K562 (cell line): ENCODE measurements at regions not wholly inside any gene's neighbourhood (a gene's known extent, or its start where the extent isn't known, plus 50 kb on each side); places are given as distances from the start of the nearest gene placed in this dataset.
"Not testable (repeated sequence)": the region's sequence is repeated elsewhere in the genome, so short reads cannot be mapped to it uniquely, and the experiment has no call there.

Experiments
- ATAC-seq: fragments of 200-7000 bp; cut with Tn5 transposase; 3 replicates; pipeline ENCODE4 v1.9.1; 2020; ENCODE audit warnings: moderate library complexity
- BruUV-seq: library from RNA; stranded (reverse); fragments of 400-500 nt; replicated peaks from 2 replicates; lab custom pipeline; 2021; lab: Mats Ljungman, UMichigan
- CTCF ChIA-PET: fragments of 300-600 bp; formaldehyde crosslinking; extraction: SDS; loops from one replicate; lab custom pipeline; 2021; ENCODE audit warnings: low intra/inter-chr PET ratio; lab: Yijun Ruan, JAX
- POLR2A ChIA-PET: fragments of 300-600, 350-650 bp; sonication (Branson Sonifier 250); formaldehyde crosslinking; extraction: SDS; loops from one replicate; lab custom pipeline; 2021; ENCODE audit warnings: antibody characterized with exemption, inconsistent platforms; lab: Yijun Ruan, JAX
- DNase-seq, 4 experiments: peaks; one replicate each; pipeline versions ENCODE4 v3.0.0 to v3.0.0-alpha.2; 2011 to 2018; ENCODE audit warnings: low spot score in 3 of 4, mixed read lengths in 3 of 4; ENCODE audit errors: extremely low read depth in 1 of 4
- FAIRE-seq: peaks from 2 replicates; lab custom pipeline; 2011; peaks lifted over from hg19 to GRCh38; lab: Jason Lieb, UNC
- H2AFZ ChIP-seq: 2 replicates; pipeline ENCODE4 v1.6.0; 2011; ENCODE audit warnings: low read depth, low read length, control low read depth, inconsistent platforms
- H3K27ac ChIP-seq: fragments of 200-600 bp; 3 replicates; pipeline ENCODE4 v1.8.0; 2011; ENCODE audit warnings: low read depth, mild to moderate bottlenecking, control low read depth, inconsistent platforms, low read length, moderate library complexity, mixed read lengths; ENCODE audit errors: extremely low read depth
- H3K27me3 ChIP-seq, 2 experiments: fragments of 300-600 bp in 1 of 2; 2 replicates in 1 of 2; 3 replicates in 1 of 2; pipeline versions ENCODE4 v1.6.0 to v1.8.0; 2011; ENCODE audit warnings: inconsistent platforms in 2 of 2, low read length in 2 of 2, mild to moderate bottlenecking in 1 of 2, mixed read lengths in 1 of 2, moderate library complexity in 1 of 2; ENCODE audit not compliant: control insufficient read depth in 2 of 2, insufficient read depth in 2 of 2
- H3K36me3 ChIP-seq: fragments of 300-600 bp; 3 replicates; pipeline ENCODE4 v1.8.0; 2011; ENCODE audit warnings: mild to moderate bottlenecking, low read length, inconsistent platforms; ENCODE audit not compliant: control insufficient read depth, insufficient read depth
- H3K4me1 ChIP-seq, 2 experiments: fragments of 200-600 bp in 1 of 2; replicated peaks in 1 of 2; 2 replicates in 1 of 2; 3 replicates in 1 of 2; pipeline versions ENCODE4 v1.5.1 to v1.8.0; 2011; ENCODE audit warnings: inconsistent platforms in 2 of 2, low read length in 2 of 2, mild to moderate bottlenecking in 1 of 2, mixed read lengths in 1 of 2, moderate library complexity in 1 of 2; ENCODE audit not compliant: control insufficient read depth in 2 of 2, insufficient read depth in 2 of 2
- H3K4me2 ChIP-seq: 2 replicates; pipeline ENCODE4 v1.6.1; 2011; ENCODE audit warnings: low read length, control low read depth, inconsistent platforms, mixed read lengths; ENCODE audit not compliant: insufficient read depth
- H3K4me3 ChIP-seq: fragments of 200-600 bp; sonication (generic), shearing (Covaris generic); 2 replicates; pipeline ENCODE4 v1.5.1; 2016; ENCODE audit warnings: control low read depth, inconsistent platforms
- H3K79me2 ChIP-seq: fragments of 200-600 bp; 3 replicates; pipeline ENCODE4 v1.8.0; 2011; ENCODE audit warnings: low read length, inconsistent platforms; ENCODE audit not compliant: control insufficient read depth, insufficient read depth
- H3K9ac ChIP-seq, 2 experiments: 2 replicates each; pipeline versions ENCODE4 v1.6.0 to v1.6.1; 2011; ENCODE audit warnings: low read depth in 2 of 2, low read length in 2 of 2, control low read depth in 1 of 2, inconsistent platforms in 1 of 2, mild to moderate bottlenecking in 1 of 2, mixed read lengths in 1 of 2; ENCODE audit not compliant: insufficient read depth in 1 of 2
- H3K9me1 ChIP-seq: one replicate; pipeline ENCODE4 v1.6.0; 2011; ENCODE audit warnings: inconsistent platforms, mild to moderate bottlenecking, low read length, moderate library complexity; ENCODE audit not compliant: control insufficient read depth, insufficient read depth
- H3K9me3 ChIP-seq: replicated peaks from 2 replicates; pipeline ENCODE4 v1.5.1; 2011; ENCODE audit warnings: low read depth, low read length, inconsistent platforms; ENCODE audit not compliant: control insufficient read depth, insufficient read depth
- H4K20me1 ChIP-seq: replicated peaks from 2 replicates; pipeline ENCODE4 v1.6.1; 2011; ENCODE audit warnings: low read length, inconsistent platforms, mixed read lengths; ENCODE audit not compliant: control insufficient read depth, insufficient read depth
- FOXA1 ChIP-seq: fragments of 450-650 bp; IDR thresholded peaks from 2 replicates; pipeline ENCODE4 v1.6.1; 2016; ENCODE audit warnings: mild to moderate bottlenecking, borderline replicate concordance
- NFRKB ChIP-seq: fragments of 450-650 bp; IDR thresholded peaks from 2 replicates; pipeline ENCODE4 v1.6.1; 2016; ENCODE audit warnings: low read depth
- STAG1 ChIP-seq: sonication (generic); formaldehyde crosslinking; IDR thresholded peaks from 2 replicates; pipeline ENCODE4 v1.5.0; 2020; ENCODE audit warnings: missing genetic modification reagents, borderline replicate concordance
- WGBS: fragments of 100-300 bp; shearing (Covaris generic); methylation state at CpG from one replicate; pipeline ENCODE4 v1.1.6; 2016; ENCODE audit warnings: low coverage, mixed read lengths; ENCODE audit not compliant: insufficient coverage; ENCODE audit errors: missing lambda C conversion rate; 5-methylcytosine and 5-hydroxymethylcytosine counted together
- in situ Hi-C: fragments of 300-500 bp; cut with MboI; formaldehyde crosslinking; loops from 4 replicates; pipeline ENCODE4 v1.15.0; 2018; ENCODE audit warnings: inconsistent platforms, mixed read lengths
- intact Hi-C: fragments of 100-400 bp; cut with micrococcal nuclease; formaldehyde crosslinking; loops from 2 replicates; pipeline ENCODE4 v1.14.2; 2022
- TF ChIP-seq, protein P1 (sequence below): sonication (generic); formaldehyde crosslinking; IDR thresholded peaks from 2 replicates; pipeline ENCODE4 v1.8.0; 2022; ENCODE audit warnings: mild to moderate bottlenecking, missing genetic modification reagents

DNA sequence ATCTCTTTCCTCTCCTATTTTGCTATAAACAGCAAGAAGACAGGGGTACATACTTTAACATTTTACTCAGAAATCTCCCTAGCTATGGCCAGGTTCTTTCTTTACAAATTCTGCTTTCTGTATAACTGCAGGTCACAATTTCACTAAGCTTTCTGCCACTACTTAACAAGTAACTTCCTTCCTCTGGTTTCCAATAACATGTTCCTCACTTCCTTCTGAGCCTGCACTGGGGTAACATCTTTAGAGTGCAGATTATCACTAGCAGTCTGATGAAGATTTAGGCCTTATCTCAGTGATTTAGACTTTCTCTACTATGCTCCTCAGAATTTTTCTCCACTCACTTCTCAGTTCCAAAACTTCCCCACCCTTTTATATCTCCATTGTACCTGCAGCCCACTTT, 1930.5 kb upstream of the AGA start (continued):
- TF ChIP-seq, protein P1, sequence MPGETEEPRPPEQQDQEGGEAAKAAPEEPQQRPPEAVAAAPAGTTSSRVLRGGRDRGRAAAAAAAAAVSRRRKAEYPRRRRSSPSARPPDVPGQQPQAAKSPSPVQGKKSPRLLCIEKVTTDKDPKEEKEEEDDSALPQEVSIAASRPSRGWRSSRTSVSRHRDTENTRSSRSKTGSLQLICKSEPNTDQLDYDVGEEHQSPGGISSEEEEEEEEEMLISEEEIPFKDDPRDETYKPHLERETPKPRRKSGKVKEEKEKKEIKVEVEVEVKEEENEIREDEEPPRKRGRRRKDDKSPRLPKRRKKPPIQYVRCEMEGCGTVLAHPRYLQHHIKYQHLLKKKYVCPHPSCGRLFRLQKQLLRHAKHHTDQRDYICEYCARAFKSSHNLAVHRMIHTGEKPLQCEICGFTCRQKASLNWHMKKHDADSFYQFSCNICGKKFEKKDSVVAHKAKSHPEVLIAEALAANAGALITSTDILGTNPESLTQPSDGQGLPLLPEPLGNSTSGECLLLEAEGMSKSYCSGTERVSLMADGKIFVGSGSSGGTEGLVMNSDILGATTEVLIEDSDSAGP (CRISPR knock-in tag): no peak
- TF ChIP-seq FOXA1 (no peak), NFRKB (no peak), STAG1 (no peak)

DNA sequence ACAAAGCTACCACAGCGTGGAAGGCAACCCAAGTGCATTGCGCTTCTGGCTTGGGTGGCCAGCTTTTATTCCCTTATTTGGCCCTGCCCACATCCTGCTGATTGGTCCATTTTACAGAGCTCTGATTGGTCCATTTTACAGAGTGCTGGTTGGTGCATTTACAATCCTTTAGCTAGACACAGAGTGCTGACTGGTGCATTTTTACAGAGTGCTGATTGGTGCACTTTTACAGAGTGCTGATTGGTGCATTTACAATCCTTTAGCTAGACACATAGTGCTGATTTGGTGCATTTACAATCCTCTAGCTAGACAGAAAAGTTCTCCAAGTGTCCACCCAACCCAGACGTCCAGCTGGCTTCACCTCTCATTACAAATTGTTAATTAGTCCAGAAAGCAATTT, 1936.6 kb upstream of the AGA start:
- H3K27ac ChIP-seq, FAIRE-seq, in situ Hi-C loops, H3K79me2 ChIP-seq, ATAC-seq, POLR2A ChIA-PET, H3K4me2 ChIP-seq, BruUV-seq, DNase-seq, H3K4me1 ChIP-seq, intact Hi-C loops, H3K4me3 ChIP-seq, H3K9ac ChIP-seq, H3K9me1 ChIP-seq, CTCF ChIA-PET, H4K20me1 ChIP-seq, H3K9me3 ChIP-seq, H3K36me3 ChIP-seq, H3K27me3 ChIP-seq, H2AFZ ChIP-seq: not testable (repeated sequence)
- 3% methylated on average over 3 of the region's 3 CpGs for WGBS
